Neural progenitor cell (in vitro differentiated cells): ENCODE measurements at regions not wholly inside any gene's neighbourhood (a gene's known extent, or its start where the extent isn't known, plus 50 kb on each side); places are given as distances from the start of the nearest gene placed in this dataset.

Source experiments
- CTCF ChIP-seq: fragments of 200-600 bp; sonication (generic); IDR thresholded peaks from 2 replicates; pipeline ENCODE4 v1.5.1; 2017; ENCODE audit warnings: antibody characterized with exemption, mild to moderate bottlenecking
- EZH2 ChIP-seq: fragments of 200-600 bp; sonication (generic); IDR thresholded peaks from 2 replicates; pipeline ENCODE4 v1.6.1; 2017; ENCODE audit warnings: antibody characterized with exemption, mild to moderate bottlenecking, moderate library complexity

DNA sequence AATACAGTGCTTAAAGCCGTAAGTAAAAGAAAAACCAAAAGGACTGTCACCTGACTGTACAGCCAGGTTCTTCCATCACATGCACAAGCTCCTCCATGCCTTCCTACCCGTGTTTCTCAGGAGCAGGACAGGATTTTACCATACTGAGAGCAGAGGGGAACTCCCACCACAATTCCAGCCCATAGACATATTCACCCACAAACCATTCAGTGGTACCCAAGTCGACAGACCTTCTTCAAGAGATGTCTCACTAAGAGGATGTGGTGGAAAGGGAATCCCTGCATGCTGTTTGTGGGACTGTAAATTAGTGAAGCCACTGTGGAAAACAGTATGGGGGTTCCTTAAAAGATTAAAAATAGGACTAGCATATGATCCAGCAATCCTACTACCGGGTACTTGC is 66.9 kb upstream of the DOCK9 start:
- TF ChIP-seq CTCF, result no peak
- TF ChIP-seq EZH2, result no peak
